Stomach smooth muscle (tissue), 2 donors: ENCODE measurements at regions not wholly inside any gene's neighbourhood (a gene's known extent, or its start where the extent isn't known, plus 50 kb on each side); places are given as distances from the start of the nearest gene placed in this dataset.

Experiments used
- H3K27ac ChIP-seq: one replicate; pipeline ENCODE4 v1.7.0; 2013; ENCODE audit warnings: mild to moderate bottlenecking, low read length, inconsistent platforms
- H3K27me3 ChIP-seq, 2 donors: one replicate each; pipeline ENCODE4 v1.7.0; 2013; ENCODE audit warnings: low read length in 2 of 2; ENCODE audit not compliant: insufficient read depth in 2 of 2, control insufficient read depth in 1 of 2
- H3K36me3 ChIP-seq, 2 donors: one replicate each; pipeline ENCODE4 v1.7.0; 2013; ENCODE audit warnings: low read length in 2 of 2; ENCODE audit not compliant: control insufficient read depth in 2 of 2, insufficient read depth in 2 of 2
- H3K4me1 ChIP-seq: one replicate; pipeline ENCODE4 v1.7.0; 2013; ENCODE audit warnings: low read length; ENCODE audit not compliant: control insufficient read depth, insufficient read depth
- H3K4me3 ChIP-seq, 2 donors: one replicate each; pipeline ENCODE4 v1.7.0; 2013; ENCODE audit warnings: low read length in 2 of 2
- H3K9ac ChIP-seq, 2 donors: one replicate each; pipeline ENCODE4 v1.7.0; 2013; ENCODE audit warnings: low read length in 2 of 2, mild to moderate bottlenecking in 1 of 2
- H3K9me3 ChIP-seq, 2 donors: one replicate each; pipeline ENCODE4 v1.7.0; 2013; ENCODE audit warnings: low read length in 2 of 2; ENCODE audit not compliant: control insufficient read depth in 2 of 2
- donor health status: healthy.
- donor health status: Pancreatic carcinoma.

DNA sequence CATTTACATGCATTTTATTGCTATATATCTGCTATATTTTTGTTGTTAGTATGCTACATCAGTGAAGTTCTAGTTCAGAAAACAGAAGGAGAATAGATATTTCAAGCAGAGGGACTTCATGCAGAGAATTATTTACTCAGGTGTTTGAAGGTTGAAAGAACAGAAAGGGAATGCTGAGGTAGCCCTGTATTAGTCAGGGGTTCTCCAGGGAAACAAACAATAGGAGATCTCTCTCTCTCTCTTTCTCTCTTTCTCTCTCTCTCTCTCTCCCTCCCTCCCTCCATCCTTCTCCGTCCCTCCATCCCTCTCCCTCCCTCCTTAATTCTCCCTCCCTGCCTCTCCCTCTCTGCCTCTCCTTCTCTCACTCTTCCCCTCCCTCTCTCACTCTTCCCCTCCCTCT is 114.3 kb upstream of the TDRD3 start:
- Histone ChIP-seq H3K4me3 (no peak overlapping the region), H3K9ac (no peak overlapping the region), H3K4me1 (no peaks in the 10 kb centered on the region), H3K27ac (no peak overlapping the region), H3K27me3 (no peaks in the 10 kb centered on the region), H3K9me3 (no peaks in the 10 kb centered on the region), H3K36me3 (no peaks in the 10 kb centered on the region)

DNA sequence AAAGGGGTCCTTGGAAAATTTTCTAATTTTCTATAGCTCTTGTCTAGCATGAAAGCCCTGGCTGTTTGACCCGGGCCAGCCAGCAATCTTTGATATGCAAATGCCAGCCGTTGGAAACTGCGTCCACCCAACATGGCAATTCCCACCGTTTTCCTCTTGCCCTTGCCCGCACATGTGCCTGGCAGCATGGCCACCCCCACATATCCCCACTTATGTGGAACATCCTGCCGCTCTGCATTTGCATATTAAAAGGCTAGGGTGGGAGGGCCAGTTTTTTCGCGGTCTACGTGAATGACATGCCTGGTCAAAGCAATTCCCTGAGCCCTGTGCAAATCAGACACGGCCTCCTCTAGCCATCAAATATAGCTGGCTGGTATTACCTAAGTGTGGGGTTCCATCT is 110.3 kb upstream of the TDRD3 start:
- H3K27me3 ChIP-seq = no peaks in the 10 kb centered on the region
- H3K4me3 ChIP-seq = no peak overlapping the region
- H3K9me3 ChIP-seq = no peaks in the 10 kb centered on the region
- no peaks in the 10 kb centered on the region for H3K4me1 ChIP-seq
- H3K27ac ChIP-seq = no peak overlapping the region
- no peak overlapping the region for H3K9ac ChIP-seq
- H3K36me3 ChIP-seq = no peaks in the 10 kb centered on the region

DNA sequence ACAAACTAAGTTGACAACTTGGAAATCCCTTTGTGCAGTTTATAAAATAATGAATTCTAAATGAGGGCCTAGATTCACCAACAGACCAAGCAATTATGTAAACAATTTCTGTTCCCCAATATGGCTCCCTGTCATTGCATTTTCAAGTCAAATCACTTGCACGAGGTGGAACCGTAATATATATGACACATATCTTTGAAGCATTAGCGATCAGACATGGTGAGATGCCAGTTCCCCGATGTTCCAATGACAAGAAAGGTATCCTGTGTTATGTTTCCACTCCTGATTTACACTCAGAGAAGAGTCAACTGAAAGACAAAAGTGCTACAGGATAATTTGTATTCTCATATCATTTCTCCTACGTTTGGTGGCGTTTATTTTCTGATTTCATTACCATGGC is 108.5 kb upstream of the TDRD3 start:
- Histone ChIP-seq H3K9me3 (no peaks in the 10 kb centered on the region), H3K4me1 (no peaks in the 10 kb centered on the region), H3K36me3 (no peaks in the 10 kb centered on the region), H3K27ac (no peak overlapping the region), H3K4me3 (no peak overlapping the region), H3K27me3 (no peaks in the 10 kb centered on the region), H3K9ac (no peak overlapping the region)

DNA sequence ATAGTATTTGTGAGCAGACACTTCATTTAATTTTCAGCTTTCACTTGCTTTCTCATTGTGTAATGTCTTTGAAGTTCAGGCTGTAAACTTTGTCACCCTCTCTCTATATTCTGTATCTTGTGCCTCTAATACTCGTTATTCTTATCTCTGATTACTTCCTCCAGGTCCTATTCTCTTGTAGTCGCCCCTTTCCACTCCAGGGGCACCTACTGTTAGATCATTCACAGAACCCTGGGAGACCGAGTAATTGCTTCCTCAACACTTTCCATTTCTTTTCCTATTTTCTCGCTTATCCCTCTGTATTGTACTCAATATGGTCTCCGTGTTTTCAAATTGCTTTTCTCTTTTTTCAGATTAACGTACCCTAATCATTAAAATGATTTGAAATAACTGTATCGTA is 93.9 kb upstream of the TDRD3 start:
- H3K4me1 ChIP-seq = no peaks in the 10 kb centered on the region
- H3K36me3 ChIP-seq = no peaks in the 10 kb centered on the region
- H3K4me3 ChIP-seq = no peak overlapping the region
- no peak overlapping the region for H3K9ac ChIP-seq
- no peak overlapping the region for H3K27ac ChIP-seq
- no peaks in the 10 kb centered on the region for H3K27me3 ChIP-seq
- no peaks in the 10 kb centered on the region for H3K9me3 ChIP-seq

DNA sequence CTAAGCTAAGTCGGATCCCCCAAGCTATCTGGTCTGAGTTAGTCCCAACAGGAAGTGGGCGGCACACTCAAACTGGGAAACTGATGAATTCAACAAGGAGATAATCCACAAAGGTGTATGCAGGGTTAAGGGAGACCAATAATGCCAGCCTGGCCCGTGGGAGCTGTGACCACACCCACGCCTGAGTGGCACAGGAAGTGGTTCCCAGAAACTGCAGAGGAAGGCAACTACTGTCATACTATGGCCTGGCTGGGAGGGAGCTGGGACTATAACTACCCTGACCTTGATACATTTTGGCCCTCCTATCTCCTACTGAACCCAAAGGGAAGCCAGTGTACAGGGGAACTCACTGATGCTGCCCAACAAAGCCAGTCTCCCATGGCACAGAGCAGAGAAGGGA is 85.5 kb upstream of the TDRD3 start:
- Histone ChIP-seq H3K9me3 (no peaks in the 10 kb centered on the region), H3K4me3 (no peak overlapping the region), H3K4me1 (no peaks in the 10 kb centered on the region), H3K27me3 (no peaks in the 10 kb centered on the region), H3K27ac (no peak overlapping the region), H3K36me3 (no peaks in the 10 kb centered on the region), H3K9ac (no peak overlapping the region)

DNA sequence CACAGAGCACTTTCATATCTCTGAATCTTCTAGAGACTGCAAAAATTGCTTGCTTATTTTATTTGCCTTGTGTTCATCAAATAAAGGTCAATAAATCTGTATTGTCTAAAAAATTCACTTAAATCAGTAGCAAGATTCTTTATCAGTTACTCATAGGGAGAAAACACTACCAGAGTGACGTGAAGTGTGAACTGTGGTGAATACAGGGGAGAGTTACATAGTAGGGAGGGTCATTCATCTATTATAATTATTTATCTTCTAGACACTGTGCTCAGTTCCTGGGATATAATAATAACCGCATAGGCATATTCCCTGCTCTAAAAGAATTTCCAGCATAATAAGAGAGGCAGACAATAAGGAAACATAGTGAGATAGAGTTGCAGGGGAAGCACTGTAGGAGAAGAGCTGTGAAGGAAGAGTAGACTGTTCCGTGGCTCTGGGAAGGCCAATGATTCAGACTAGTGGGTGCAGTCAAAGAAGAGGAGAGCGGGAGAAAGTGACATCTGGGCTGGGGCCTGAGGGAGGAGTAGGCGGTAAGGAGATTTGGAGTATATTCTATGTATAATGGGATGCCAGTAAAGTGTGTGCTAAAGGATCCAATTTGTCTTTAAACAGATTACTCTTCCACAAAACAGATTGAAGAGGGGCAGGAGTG is 84.0 kb upstream of the TDRD3 start:
- no peaks in the 10 kb centered on the region for H3K4me1 ChIP-seq
- no peaks in the 10 kb centered on the region for H3K9me3 ChIP-seq
- no peak overlapping the region for H3K9ac ChIP-seq
- H3K27me3 ChIP-seq = no peaks in the 10 kb centered on the region
- H3K27ac ChIP-seq = no peak overlapping the region
- no peak overlapping the region for H3K4me3 ChIP-seq
- H3K36me3 ChIP-seq = no peaks in the 10 kb centered on the region

DNA sequence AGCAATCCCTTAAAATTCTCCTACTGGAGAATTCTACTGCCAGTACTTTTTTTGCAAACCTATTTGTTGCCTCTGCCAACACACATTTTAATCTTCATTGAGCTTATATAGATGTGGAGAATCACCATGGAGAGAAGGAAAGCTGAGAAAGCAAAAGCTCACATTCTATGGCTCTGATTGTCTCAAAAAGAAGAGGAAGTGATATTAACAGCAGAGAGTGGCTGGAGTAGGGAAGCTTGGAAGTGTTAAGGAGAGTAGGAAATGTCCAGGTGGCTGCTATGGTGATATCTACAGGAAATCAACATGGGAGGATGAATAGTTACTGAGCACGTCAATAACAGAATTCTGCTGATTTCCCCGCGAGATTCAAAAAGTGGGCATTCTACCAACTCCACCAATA is 78.8 kb upstream of the TDRD3 start:
- Histone ChIP-seq H3K27me3 (no peaks in the 10 kb centered on the region), H3K9me3 (no peaks in the 10 kb centered on the region), H3K36me3 (no peaks in the 10 kb centered on the region), H3K4me1 (no peaks in the 10 kb centered on the region), H3K4me3 (no peak overlapping the region), H3K9ac (no peak overlapping the region), H3K27ac (no peak overlapping the region)

DNA sequence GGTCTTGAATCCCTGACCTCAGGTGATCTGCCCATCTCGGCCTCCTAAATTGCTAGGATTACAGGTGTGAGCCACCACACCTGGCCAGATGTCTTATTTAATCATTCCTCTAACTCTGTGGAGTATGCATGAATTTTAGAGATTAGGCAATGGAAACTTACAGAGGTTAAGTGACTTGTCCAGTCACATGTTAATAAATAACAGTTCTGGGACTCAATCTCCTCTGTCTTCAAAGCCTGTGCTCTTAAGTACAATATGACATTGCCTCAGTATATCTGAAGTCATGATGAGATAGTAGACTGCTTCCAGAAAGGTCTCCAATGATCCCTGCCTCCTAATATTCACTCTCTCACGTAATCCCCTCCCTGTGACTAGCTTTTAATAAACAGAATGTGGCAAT is 72.9 kb upstream of the TDRD3 start:
- Histone ChIP-seq H3K36me3 (no peaks in the 10 kb centered on the region), H3K27ac (no peak overlapping the region), H3K4me1 (no peaks in the 10 kb centered on the region), H3K27me3 (no peaks in the 10 kb centered on the region), H3K9ac (no peak overlapping the region), H3K9me3 (no peaks in the 10 kb centered on the region), H3K4me3 (no peak overlapping the region)

DNA sequence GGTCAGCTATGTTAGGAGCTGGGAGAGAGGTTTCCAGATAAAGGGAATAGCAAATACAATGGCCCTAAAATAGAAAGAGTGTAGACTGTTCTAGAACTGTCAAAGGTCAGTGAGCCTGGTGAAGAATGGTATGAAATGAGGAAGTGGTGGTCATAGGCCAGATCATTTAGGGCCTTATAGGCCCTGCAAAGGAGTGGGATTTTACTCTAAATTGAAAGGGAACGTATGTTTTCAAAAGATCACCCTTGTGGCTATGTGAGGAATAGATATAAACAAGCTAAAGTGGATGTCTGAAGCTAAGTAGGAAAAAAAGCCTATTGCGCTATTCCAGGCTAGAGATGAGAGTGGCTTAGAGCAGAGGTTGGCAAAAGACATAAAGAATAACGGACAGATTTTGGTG is 70.7 kb upstream of the TDRD3 start:
- Histone ChIP-seq H3K9ac (no peak overlapping the region), H3K9me3 (no peaks in the 10 kb centered on the region), H3K4me1 (no peaks in the 10 kb centered on the region), H3K27me3 (no peaks in the 10 kb centered on the region), H3K36me3 (no peaks in the 10 kb centered on the region), H3K4me3 (no peak overlapping the region), H3K27ac (no peak overlapping the region)

DNA sequence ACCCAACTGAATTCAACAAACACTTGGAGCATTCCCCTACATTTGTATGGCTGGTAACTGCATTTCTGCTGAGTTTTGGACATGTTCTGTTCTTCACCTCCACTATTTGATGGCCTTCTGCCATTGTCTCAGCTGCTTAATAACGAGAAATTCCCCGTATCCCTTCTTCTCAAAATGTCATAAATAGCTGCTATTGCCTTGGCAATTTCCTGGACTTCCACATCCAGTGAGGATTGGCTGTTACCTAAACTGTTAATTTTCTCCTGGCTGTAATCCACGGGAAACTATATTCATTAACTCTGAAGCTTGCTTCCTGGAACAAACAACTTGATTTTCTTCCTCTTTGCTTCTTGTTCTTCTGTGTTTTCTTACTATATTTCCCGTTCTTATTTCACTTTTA is 69.5 kb upstream of the TDRD3 start:
- H3K27ac ChIP-seq = no peak overlapping the region

DNA sequence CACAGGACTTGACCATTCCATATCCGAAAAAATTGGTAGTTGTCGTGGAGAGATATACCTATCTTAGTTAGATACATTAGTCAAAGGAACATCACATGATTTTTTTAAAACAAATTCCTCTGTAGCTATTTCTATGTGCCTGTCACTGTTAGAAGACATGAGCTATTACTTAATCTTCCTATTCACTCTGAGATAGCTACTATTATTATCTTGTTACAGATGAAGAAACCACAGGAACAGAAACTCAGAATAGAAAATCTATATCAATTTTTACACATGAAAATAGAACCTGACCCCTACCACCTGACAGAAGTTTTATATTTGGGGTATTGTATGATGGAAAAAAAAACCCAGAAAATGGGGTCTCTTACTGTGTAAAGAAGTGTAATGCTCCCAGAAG is 68.9 kb upstream of the TDRD3 start:
- Histone ChIP-seq H3K36me3 (no peaks in the 10 kb centered on the region), H3K9me3 (no peaks in the 10 kb centered on the region), H3K9ac (no peak overlapping the region), H3K4me3 (no peak overlapping the region), H3K4me1 (no peaks in the 10 kb centered on the region), H3K27ac (no peak overlapping the region), H3K27me3 (no peaks in the 10 kb centered on the region)

More for the DNA sequence above, 69.5 kb upstream of the TDRD3 start:
- Histone ChIP-seq H3K36me3 (no peaks in the 10 kb centered on the region), H3K9me3 (no peaks in the 10 kb centered on the region), H3K27me3 (no peaks in the 10 kb centered on the region), H3K4me3 (no peak overlapping the region), H3K9ac (no peak overlapping the region), H3K4me1 (no peaks in the 10 kb centered on the region)
